Heart left ventricle (tissue), 16 donors: ENCODE measurements at regions not wholly inside any gene's neighbourhood (a gene's known extent, or its start where the extent isn't known, plus 50 kb on each side); places are given as distances from the start of the nearest gene placed in this dataset.
"Not testable (repeated sequence)": the region's sequence is repeated elsewhere in the genome, so short reads cannot be mapped to it uniquely, and the experiment has no call there.

Source experiments
- ATAC-seq, 4 donors: fragments of 200-7000 bp; cut with Tn5 transposase; one replicate each; pipeline ENCODE4 v1.9.1; 2020 to 2022; ENCODE audit warnings: moderate library complexity in 4 of 4, mild to moderate bottlenecking in 3 of 4, moderate number of reproducible peaks in 1 of 4
- DNase-seq, 5 donors: peaks; one replicate each; pipeline ENCODE4 v3.0.0-alpha.2; 2020
- H3K27ac ChIP-seq, 12 donors: fragments of 200-600 bp; sonication (generic) in 4 of 12; one replicate each; pipeline versions ENCODE4 v1.5.0 to v1.8.0; 2016 to 2022; ENCODE audit warnings: mild to moderate bottlenecking in 2 of 12
- H3K27me3 ChIP-seq, 9 donors: fragments of 200-600 bp; sonication (generic) in 2 of 9; one replicate each; pipeline versions ENCODE4 v1.5.1 to v1.8.0; 2016 to 2022; ENCODE audit warnings: mild to moderate bottlenecking in 3 of 9
- H3K36me3 ChIP-seq, 9 donors: fragments of 200-600 bp; sonication (generic) in 2 of 9; one replicate each; pipeline versions ENCODE4 v1.5.0 to v1.8.0; 2018 to 2022; ENCODE audit warnings: mild to moderate bottlenecking in 2 of 9
- H3K4me1 ChIP-seq, 12 donors: fragments of 200-600 bp; sonication (generic) in 4 of 12; one replicate each; pipeline versions ENCODE4 v1.5.0 to v1.8.0; 2016 to 2022; ENCODE audit warnings: mild to moderate bottlenecking in 3 of 12
- H3K4me3 ChIP-seq, 12 donors: fragments of 200-600 bp; sonication (generic) in 4 of 12; one replicate each; pipeline versions ENCODE4 v1.5.0 to v1.8.0; 2017 to 2022; ENCODE audit warnings: mild to moderate bottlenecking in 9 of 12, moderate library complexity in 4 of 12
- H3K9me3 ChIP-seq, 12 donors: fragments of 200-600 bp; sonication (generic) in 4 of 12; one replicate each; pipeline versions ENCODE4 v1.5.0 to v1.8.0; 2016 to 2022; ENCODE audit warnings: mild to moderate bottlenecking in 1 of 12
- CTCF ChIP-seq, 12 donors: fragments of 200-600 bp; sonication (generic) in 4 of 12; IDR thresholded peaks; one replicate each; pipeline versions ENCODE4 v1.5.0 to v1.8.0; 2018 to 2022; ENCODE audit warnings: antibody characterized with exemption in 12 of 12, mild to moderate bottlenecking in 5 of 12
- POLR2A ChIP-seq, 2 donors: fragments of 450-650 bp; IDR thresholded peaks; one replicate each; pipeline ENCODE4 v1.6.1; 2017; ENCODE audit warnings: antibody characterized with exemption in 2 of 2, mild to moderate bottlenecking in 2 of 2, moderate library complexity in 2 of 2
- WGBS, 4 donors: extraction: QIAGEN DNeasy Blood & Tissue Kit in 2 of 4; methylation state at CpG; one replicate each; pipeline versions ENCODE4 v1.1.5 to v1.1.7; 2013 to 2018; 5-methylcytosine and 5-hydroxymethylcytosine counted together
- intact Hi-C, 10 donors: fragments of 100-400 bp; cut with DNase I; formaldehyde crosslinking; loops; one replicate each; pipeline versions ENCODE4 v1.11.1 to v1.14.2; 2022
- donor health status: ischemic (EF 13 %, LVEDD 7.1; RV severe dilation, severe dysfunction).
- donor health status: healthy with polysubstance abuse.
- donor health status: DM: no; HTN: yes; CAD: no.
- donor health status: DM: no; HTN: no; CAD: no.
- donor health status: ischemic (EF 25% LVEDD 6.9; RV normal size, moderate dysfunction).
- donor health status: ischemic (EF 25% LVEDD 5.7; RV mildly dilated, moderate dysfunction).
- donor health status: healthy.
- donor health status: DM: yes; HTN: yes; CAD: no.
- donor health status: ischemic (EF 35%, LVEDD 5.7; RV mildly dilated, moderate dysfunction).
- donor health status: nonischemic (EF 11% LVEDD 7.7; RV severe dilation, severe dysfunction).
- donor health status: DM: yes; HTN: yes; CAD: no.
- donor health status: PGD.
- donor health status: ischemic (EF 29% LVEDD 5.4; RV normal size, mild dysfunction).
- donor health status: nonischemic (EF 23%, LVEDD 6.1; RV moderate dilation, normal function).

- DNase-seq (no peak), ATAC-seq (no peak)
- Histone ChIP-seq H3K4me1 (peaks cover 0 to 21% (median 7%) of the 10 kb centered on the region in 12 donors), H3K27ac (no peak overlapping the region), H3K4me3 (peak overlapping the region in 1 of 12 donors; percentile 40), H3K27me3 (no peaks in the 10 kb centered on the region), H3K36me3 (no peaks in the 10 kb centered on the region), H3K9me3 (no peaks in the 10 kb centered on the region)
- 36 to 55% (median 52%) methylated on average over 4 of the region's 4 CpGs for WGBS, 4 donors
- intact Hi-C loops: no loop called here
- no peak for TF ChIP-seq POLR2A (IDR thresholded peaks at IDR 0.05)
- TF ChIP-seq CTCF (IDR thresholded peaks at IDR 0.05): no peak
Measured at GRCh38 chr6:80522576-80522975, 416.1 kb downstream of the BCKDHB start.

- H3K4me1 ChIP-seq: peaks cover 0 to 21% (median 7%) of the 10 kb centered on the region in 12 donors
- no peaks in the 10 kb centered on the region for H3K27me3 ChIP-seq
- H3K9me3 ChIP-seq: no peaks in the 10 kb centered on the region
- no peak for DNase-seq
- no peak overlapping the region for H3K4me3 ChIP-seq
- H3K36me3 ChIP-seq: no peaks in the 10 kb centered on the region
- TF ChIP-seq CTCF (IDR thresholded peaks at IDR 0.05) (no peak), POLR2A (IDR thresholded peaks at IDR 0.05) (no peak)
- no peak overlapping the region for H3K27ac ChIP-seq
- no peak for ATAC-seq
- 85 to 98% (median 94%) methylated on average over 2 of the region's 2 CpGs for WGBS, 4 donors
- intact Hi-C loops: no loop called here
Measured at GRCh38 chr6:80519811-80520594, 413.5 kb downstream of the BCKDHB start.

GRCh38 chr6:80517525-80517924 lies 411.1 kb downstream of the BCKDHB start:
- ATAC-seq (no peak), DNase-seq (no peak)
- H3K27me3 ChIP-seq: no peaks in the 10 kb centered on the region
- intact Hi-C loops: no loop called here
- peaks cover 0 to 6% (median 0%) of the 10 kb centered on the region in 12 donors for H3K4me1 ChIP-seq
- TF ChIP-seq POLR2A (IDR thresholded peaks at IDR 0.05) (no peak), CTCF (IDR thresholded peaks at IDR 0.05) (no peak)
- H3K9me3 ChIP-seq: no peaks in the 10 kb centered on the region
- H3K36me3 ChIP-seq: no peaks in the 10 kb centered on the region
- 87 to 92% (median 90%) methylated on average over 2 of the region's 2 CpGs for WGBS, 4 donors
- no peak overlapping the region for H3K4me3 ChIP-seq
- no peak overlapping the region for H3K27ac ChIP-seq

GRCh38 chr6:80510521-80510920 lies 404.1 kb downstream of the BCKDHB start:
- ATAC-seq, H3K27ac ChIP-seq, DNase-seq, H3K4me1 ChIP-seq, intact Hi-C loops, H3K4me3 ChIP-seq, H3K36me3 ChIP-seq, H3K9me3 ChIP-seq, H3K27me3 ChIP-seq: not testable (repeated sequence)
- 83 to 100% (median 95%) methylated on average over 1 of the region's 1 CpG for WGBS, 4 donors
